OCI-LY7 (cell line): ENCODE measurements at regions not wholly inside any gene's neighbourhood (a gene's known extent, or its start where the extent isn't known, plus 50 kb on each side); places are given as distances from the start of the nearest gene placed in this dataset.

Experiments used
- EZH2phosphoT487 ChIP-seq: fragments of 200-600 bp; sonication (generic); IDR thresholded peaks from 2 replicates; pipeline ENCODE4 v1.6.1; 2018; ENCODE audit warnings: low read depth, borderline replicate concordance, mild to moderate bottlenecking, mixed run types, antibody characterized with exemption, low read length, moderate library complexity, mixed read lengths
- TF ChIP-seq, protein P1 (sequence below): fragments of 200-600 bp; sonication (generic); conservative IDR thresholded peaks from 2 replicates; pipeline ENCODE4 v1.5.1; 2014; ENCODE audit warnings: mild to moderate bottlenecking, antibody characterized with exemption, low read length, moderate library complexity, mixed read lengths

DNA sequence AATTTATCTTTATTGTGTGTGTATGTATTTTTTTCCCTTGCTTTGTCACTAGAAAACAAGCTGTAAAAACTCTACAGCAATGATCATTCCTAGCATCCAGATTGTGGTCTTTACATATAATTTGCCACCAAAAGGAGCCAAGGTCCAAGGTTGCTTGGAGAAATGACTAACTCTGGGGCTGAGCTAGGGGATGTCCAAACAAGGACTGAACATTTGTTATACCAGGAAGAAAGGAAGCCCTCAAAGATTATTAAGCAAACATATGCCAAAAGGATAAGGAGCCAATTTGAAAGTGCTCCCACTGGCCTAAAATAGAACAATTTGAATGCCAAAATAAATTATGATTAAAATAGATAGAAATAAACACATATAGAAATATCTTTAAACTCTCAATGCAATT, 293.3 kb downstream of the ZIC1 start:
- no peak for TF ChIP-seq EZH2phosphoT487
- TF ChIP-seq, protein P1, sequence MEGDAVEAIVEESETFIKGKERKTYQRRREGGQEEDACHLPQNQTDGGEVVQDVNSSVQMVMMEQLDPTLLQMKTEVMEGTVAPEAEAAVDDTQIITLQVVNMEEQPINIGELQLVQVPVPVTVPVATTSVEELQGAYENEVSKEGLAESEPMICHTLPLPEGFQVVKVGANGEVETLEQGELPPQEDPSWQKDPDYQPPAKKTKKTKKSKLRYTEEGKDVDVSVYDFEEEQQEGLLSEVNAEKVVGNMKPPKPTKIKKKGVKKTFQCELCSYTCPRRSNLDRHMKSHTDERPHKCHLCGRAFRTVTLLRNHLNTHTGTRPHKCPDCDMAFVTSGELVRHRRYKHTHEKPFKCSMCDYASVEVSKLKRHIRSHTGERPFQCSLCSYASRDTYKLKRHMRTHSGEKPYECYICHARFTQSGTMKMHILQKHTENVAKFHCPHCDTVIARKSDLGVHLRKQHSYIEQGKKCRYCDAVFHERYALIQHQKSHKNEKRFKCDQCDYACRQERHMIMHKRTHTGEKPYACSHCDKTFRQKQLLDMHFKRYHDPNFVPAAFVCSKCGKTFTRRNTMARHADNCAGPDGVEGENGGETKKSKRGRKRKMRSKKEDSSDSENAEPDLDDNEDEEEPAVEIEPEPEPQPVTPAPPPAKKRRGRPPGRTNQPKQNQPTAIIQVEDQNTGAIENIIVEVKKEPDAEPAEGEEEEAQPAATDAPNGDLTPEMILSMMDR = no peak
